ENCODE measurements at regions not wholly inside any gene's neighbourhood (a gene's known extent, or its start where the extent isn't known, plus 50 kb on each side); places are given as distances from the start of the nearest gene placed in this dataset.

DNA sequence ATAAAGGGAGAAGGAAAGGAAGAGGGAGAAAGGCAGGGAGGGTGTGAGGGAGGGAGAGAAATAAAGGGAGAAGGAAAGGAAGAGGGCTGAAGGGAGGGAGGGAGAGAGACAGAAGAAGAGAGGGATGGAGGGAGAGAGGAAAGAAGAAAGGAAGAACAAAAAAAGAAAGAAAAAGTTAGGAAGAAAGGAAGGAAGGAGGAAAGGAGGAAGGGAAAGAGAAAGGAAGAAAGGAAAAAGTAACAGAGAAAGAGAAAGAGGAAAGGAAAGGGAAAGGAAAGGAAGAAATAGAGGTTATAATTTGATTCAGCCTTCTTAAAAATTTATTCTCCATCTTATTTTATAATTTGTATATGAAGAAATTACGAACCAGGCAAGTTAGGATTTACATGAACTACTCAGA is 836.6 kb upstream of the C9orf72 start:
- no peak for TF ChIP-seq EZH2phosphoT487 (IDR thresholded peaks at IDR 0.05; ENCODE audit: borderline replicate concordance)
- TF ChIP-seq, protein P1, sequence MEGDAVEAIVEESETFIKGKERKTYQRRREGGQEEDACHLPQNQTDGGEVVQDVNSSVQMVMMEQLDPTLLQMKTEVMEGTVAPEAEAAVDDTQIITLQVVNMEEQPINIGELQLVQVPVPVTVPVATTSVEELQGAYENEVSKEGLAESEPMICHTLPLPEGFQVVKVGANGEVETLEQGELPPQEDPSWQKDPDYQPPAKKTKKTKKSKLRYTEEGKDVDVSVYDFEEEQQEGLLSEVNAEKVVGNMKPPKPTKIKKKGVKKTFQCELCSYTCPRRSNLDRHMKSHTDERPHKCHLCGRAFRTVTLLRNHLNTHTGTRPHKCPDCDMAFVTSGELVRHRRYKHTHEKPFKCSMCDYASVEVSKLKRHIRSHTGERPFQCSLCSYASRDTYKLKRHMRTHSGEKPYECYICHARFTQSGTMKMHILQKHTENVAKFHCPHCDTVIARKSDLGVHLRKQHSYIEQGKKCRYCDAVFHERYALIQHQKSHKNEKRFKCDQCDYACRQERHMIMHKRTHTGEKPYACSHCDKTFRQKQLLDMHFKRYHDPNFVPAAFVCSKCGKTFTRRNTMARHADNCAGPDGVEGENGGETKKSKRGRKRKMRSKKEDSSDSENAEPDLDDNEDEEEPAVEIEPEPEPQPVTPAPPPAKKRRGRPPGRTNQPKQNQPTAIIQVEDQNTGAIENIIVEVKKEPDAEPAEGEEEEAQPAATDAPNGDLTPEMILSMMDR (conservative IDR thresholded peaks at IDR 0.05; ENCODE audit: low read length): no peak

Data from Loucy (cell line).